Left ventricle myocardium superior (tissue), 1 donor: ENCODE measurements at regions not wholly inside any gene's neighbourhood (a gene's known extent, or its start where the extent isn't known, plus 50 kb on each side); places are given as distances from the start of the nearest gene placed in this dataset.
A peak's percentile ranks its signal among the peaks of the same experiment; 100 is the strongest.
"Not testable (repeated sequence)": the region's sequence is repeated elsewhere in the genome, so short reads cannot be mapped to it uniquely, and the experiment has no call there.

ENCODE experiments used
- ATAC-seq: fragments of 200-7000 bp; cut with Tn5 transposase; one replicate; pipeline ENCODE4 v1.9.1; 2020; ENCODE audit warnings: mild to moderate bottlenecking, moderate library complexity
- DNase-seq: peaks from one replicate; pipeline ENCODE4 v3.0.0-alpha.2; 2020
- intact Hi-C: fragments of 100-400 bp; cut with micrococcal nuclease; formaldehyde crosslinking; loops from one replicate; pipeline ENCODE4 v1.11.0; 2022
- donor health status: DM: no; HTN: yes; CAD: no; lungs with severe emphysema.

DNA sequence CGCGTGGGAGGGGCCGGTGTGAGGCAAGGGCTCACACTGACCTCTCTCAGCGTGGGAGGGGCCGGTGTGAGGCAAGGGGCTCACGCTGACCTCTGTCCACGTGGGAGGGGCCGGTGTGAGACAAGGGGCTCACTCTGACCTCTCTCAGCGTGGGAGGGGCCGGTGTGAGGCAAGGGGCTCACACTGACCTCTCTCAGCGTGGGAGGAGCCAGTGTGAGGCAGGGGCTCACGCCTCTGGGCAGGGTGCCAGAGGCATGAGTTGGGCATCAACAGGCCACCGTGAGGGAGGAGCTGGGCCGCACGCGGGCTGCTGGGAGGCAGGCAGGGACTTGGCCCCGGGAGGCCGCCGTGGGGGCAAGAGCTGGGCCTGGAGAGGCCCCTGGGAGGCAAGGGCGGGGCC lies 91.0 kb downstream of the PLPP2 start:
- intact Hi-C loops, ATAC-seq: not testable (repeated sequence)
- DNase-seq, result peak; percentile 6
